Loucy (cell line): ENCODE measurements at regions not wholly inside any gene's neighbourhood (a gene's known extent, or its start where the extent isn't known, plus 50 kb on each side); places are given as distances from the start of the nearest gene placed in this dataset.

ENCODE experiments used
- CTCF ChIP-seq: fragments of 200-600 bp; sonication (generic); conservative IDR thresholded peaks from 2 replicates; pipeline ENCODE4 v1.5.1; 2014; ENCODE audit warnings: mild to moderate bottlenecking, antibody characterized with exemption, low read length
- EZH2phosphoT487 ChIP-seq: fragments of 200-600 bp; IDR thresholded peaks from 2 replicates; pipeline ENCODE4 v1.6.1; 2018; ENCODE audit warnings: antibody characterized with exemption, mild to moderate bottlenecking, moderate library complexity, borderline replicate concordance

GRCh38 chr12:69054343-69055056, 121.5 kb upstream of the CPM start:
- TF ChIP-seq CTCF (no peak), EZH2phosphoT487 (no peak)
